H9 (cell line): ENCODE measurements at regions not wholly inside any gene's neighbourhood (a gene's known extent, or its start where the extent isn't known, plus 50 kb on each side); places are given as distances from the start of the nearest gene placed in this dataset.

ENCODE experiments used
- DNase-seq: peaks from one replicate; pipeline ENCODE4 v3.0.0-alpha.2; 2017
- H2AFZ ChIP-seq: one replicate; pipeline ENCODE4 v1.6.1; 2013; ENCODE audit warnings: mild to moderate bottlenecking, low read length, control low read depth, moderate library complexity
- H2AK5ac ChIP-seq: 2 replicates; pipeline ENCODE4 v1.6.1; 2013; ENCODE audit warnings: low read length, control low read depth, mixed read lengths; ENCODE audit not compliant: insufficient read length
- H2BK120ac ChIP-seq: one replicate; pipeline ENCODE4 v1.6.1; 2013; ENCODE audit warnings: low read depth, mild to moderate bottlenecking, low read length, control low read depth, inconsistent platforms; ENCODE audit not compliant: poor library complexity, severe bottlenecking
- H2BK12ac ChIP-seq: 2 replicates; pipeline ENCODE4 v1.6.1; 2013; ENCODE audit warnings: low read length, control low read depth, mixed read lengths, low read depth; ENCODE audit not compliant: insufficient read length
- H2BK15ac ChIP-seq: 2 replicates; pipeline ENCODE4 v1.6.1; 2013; ENCODE audit warnings: low read depth, low read length, control low read depth
- H2BK20ac ChIP-seq: one replicate; pipeline ENCODE4 v1.6.1; 2013; ENCODE audit warnings: low read depth, mild to moderate bottlenecking, low read length, control low read depth, inconsistent platforms; ENCODE audit not compliant: poor library complexity, severe bottlenecking
- H2BK5ac ChIP-seq: 2 replicates; pipeline ENCODE4 v1.6.1; 2013; ENCODE audit warnings: low read length, control low read depth, mixed read lengths; ENCODE audit not compliant: insufficient read length
- H3K14ac ChIP-seq: 2 replicates; pipeline ENCODE4 v1.6.1; 2013; ENCODE audit warnings: low read length, control low read depth; ENCODE audit not compliant: insufficient read depth
- H3K18ac ChIP-seq: 2 replicates; pipeline ENCODE4 v1.6.1; 2013; ENCODE audit warnings: low read depth, mild to moderate bottlenecking, mixed read lengths, low read length, control low read depth; ENCODE audit not compliant: insufficient read length
- H3K23ac ChIP-seq: 2 replicates; pipeline ENCODE4 v1.6.1; 2013; ENCODE audit warnings: low read length, control low read depth, mixed read lengths, low read depth; ENCODE audit not compliant: insufficient read length
- H3K23me2 ChIP-seq: 2 replicates; pipeline ENCODE4 v1.6.1; 2013; ENCODE audit warnings: low read depth, mild to moderate bottlenecking, mixed read lengths, low read length, control low read depth; ENCODE audit not compliant: insufficient read length, poor library complexity, severe bottlenecking
- H3K27ac ChIP-seq: 2 replicates; pipeline ENCODE4 v1.5.1; 2013; ENCODE audit warnings: low read length, control low read depth, mixed read lengths, low read depth; ENCODE audit not compliant: insufficient read length
- H3K27me3 ChIP-seq: 2 replicates; pipeline ENCODE4 v1.6.1; 2013; ENCODE audit warnings: low read length, control low read depth, inconsistent platforms; ENCODE audit not compliant: insufficient read depth
- H3K4ac ChIP-seq: 2 replicates; pipeline ENCODE4 v1.6.1; 2013; ENCODE audit warnings: low read depth, mild to moderate bottlenecking, control low read depth, inconsistent platforms, low read length, moderate library complexity
- H3K4me1 ChIP-seq: 2 replicates; pipeline ENCODE4 v1.6.1; 2013; ENCODE audit warnings: low read length, control low read depth, inconsistent platforms; ENCODE audit not compliant: insufficient read depth
- H3K4me2 ChIP-seq: 2 replicates; pipeline ENCODE4 v1.6.1; 2013; ENCODE audit warnings: low read length, control low read depth, mixed read lengths; ENCODE audit not compliant: insufficient read length, insufficient read depth
- H3K56ac ChIP-seq: 2 replicates; pipeline ENCODE4 v1.6.1; 2013; ENCODE audit warnings: low read depth, mild to moderate bottlenecking, mixed read lengths, low read length, control low read depth; ENCODE audit not compliant: insufficient read length
- H3K79me1 ChIP-seq: 2 replicates; pipeline ENCODE4 v1.6.1; 2013; ENCODE audit warnings: low read depth, mild to moderate bottlenecking, moderate library complexity, low read length, control low read depth, inconsistent platforms; ENCODE audit not compliant: insufficient read depth, poor library complexity, severe bottlenecking
- H3K79me2 ChIP-seq: 2 replicates; pipeline ENCODE4 v1.6.1; 2013; ENCODE audit warnings: low read length, control low read depth, inconsistent platforms; ENCODE audit not compliant: insufficient read depth
- H3K9ac ChIP-seq: 2 replicates; pipeline ENCODE4 v1.6.1; 2013; ENCODE audit warnings: low read length, control low read depth, mixed read lengths; ENCODE audit not compliant: insufficient read length; ENCODE audit errors: extremely low read depth
- H3K9me3 ChIP-seq: one replicate; pipeline ENCODE4 v1.6.1; 2013; ENCODE audit warnings: low read depth, low read length, inconsistent platforms; ENCODE audit not compliant: control insufficient read depth
- H3T11ph ChIP-seq: one replicate; pipeline ENCODE4 v1.6.1; 2013; ENCODE audit warnings: mild to moderate bottlenecking, low read length, control low read depth, inconsistent platforms
- H4K20me1 ChIP-seq: one replicate; pipeline ENCODE4 v1.6.1; 2013; ENCODE audit not compliant: control insufficient read depth, insufficient read length, insufficient read depth
- H4K5ac ChIP-seq: 2 replicates; pipeline ENCODE4 v1.6.1; 2013; ENCODE audit warnings: low read depth, mild to moderate bottlenecking, mixed read lengths, low read length, control low read depth; ENCODE audit not compliant: insufficient read length
- H4K8ac ChIP-seq: replicated peaks from 2 replicates; pipeline ENCODE4 v1.6.1; 2013; ENCODE audit warnings: low read length, control low read depth, mixed read lengths, low read depth; ENCODE audit not compliant: insufficient read length
- H4K91ac ChIP-seq: 2 replicates; pipeline ENCODE4 v1.6.1; 2013; ENCODE audit warnings: low read depth, mild to moderate bottlenecking, moderate library complexity, mixed read lengths, low read length, control low read depth; ENCODE audit not compliant: insufficient read length
- H3K27ac Mint-ChIP-seq, 3 experiments: 2 replicates in 2 of 3; 3 replicates in 1 of 3; pipeline ENCODE4 v1.8.0; 2020 to 2021; ENCODE audit warnings: mixed read lengths in 3 of 3, mild to moderate bottlenecking in 1 of 3, moderate library complexity in 1 of 3
- H3K27me3 Mint-ChIP-seq: 2 replicates; pipeline ENCODE4 v1.8.0; 2021; ENCODE audit warnings: low read depth, mild to moderate bottlenecking, moderate library complexity, mixed read lengths
- H3K36me3 Mint-ChIP-seq, 3 experiments: 2 replicates in 2 of 3; 3 replicates in 1 of 3; pipeline ENCODE4 v1.8.0; 2020 to 2021; ENCODE audit warnings: low read depth in 3 of 3, mixed read lengths in 3 of 3; ENCODE audit not compliant: insufficient read depth in 1 of 3
- H3K4me1 Mint-ChIP-seq, 2 experiments: 2 replicates each; pipeline ENCODE4 v1.8.0; 2020; ENCODE audit warnings: mixed read lengths in 2 of 2
- H3K4me3 Mint-ChIP-seq, 2 experiments: 2 replicates in 1 of 2; 3 replicates in 1 of 2; pipeline ENCODE4 v1.8.0; 2020 to 2021; ENCODE audit warnings: mild to moderate bottlenecking in 2 of 2, mixed read lengths in 2 of 2, moderate library complexity in 1 of 2
- H3K9me3 Mint-ChIP-seq, 2 experiments: 2 replicates in 1 of 2; 3 replicates in 1 of 2; pipeline ENCODE4 v1.8.0; 2020; ENCODE audit warnings: mild to moderate bottlenecking in 2 of 2, mixed read lengths in 2 of 2, moderate library complexity in 1 of 2
- WGBS: extraction: QIAGEN DNeasy Blood & Tissue Kit; methylation state at CpG from one replicate; pipeline ENCODE4 v1.1.7; 2013; ENCODE audit warnings: missing lambda C conversion rate, low lambda C conversion rate, mixed read lengths; ENCODE audit not compliant: insufficient read length; ENCODE audit errors: extremely low coverage; 5-methylcytosine and 5-hydroxymethylcytosine counted together
- TF ChIP-seq, protein P1 (sequence below): fragments of 200-600 bp; sonication (generic); conservative IDR thresholded peaks from 3 replicates; pipeline ENCODE4 v1.8.0; 2021; ENCODE audit warnings: antibody characterized with exemption, mild to moderate bottlenecking

DNA sequence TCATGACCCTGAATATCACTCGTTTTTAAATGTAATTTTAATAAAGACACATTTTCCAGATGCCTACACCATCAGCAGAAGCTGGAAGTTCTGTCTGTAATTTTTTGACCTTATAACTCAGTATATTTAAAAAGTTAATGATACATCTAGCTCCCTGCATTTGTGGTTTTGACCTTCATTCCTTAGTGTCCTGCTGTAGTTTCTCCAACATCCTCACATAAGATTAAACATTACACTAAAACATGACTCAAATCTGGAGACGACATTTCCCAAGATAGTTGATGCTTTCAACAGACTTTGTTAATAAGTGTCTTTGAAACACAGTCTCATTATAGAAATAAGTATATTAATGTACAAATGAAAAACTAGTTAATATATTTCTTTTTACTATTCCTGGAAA lies 363.1 kb downstream of the POM121L12 start:
- no peak overlapping the region for H3K18ac ChIP-seq
- no peaks in the 10 kb centered on the region for H3K9me3 ChIP-seq
- H4K8ac ChIP-seq = no peak overlapping the region
- no peaks in the 10 kb centered on the region for H4K20me1 ChIP-seq
- H3K27me3 ChIP-seq = no peaks in the 10 kb centered on the region
- no peak overlapping the region for H3K4ac ChIP-seq
- H3K4me2 ChIP-seq = no peak overlapping the region
- no peaks in the 10 kb centered on the region for H3K79me1 ChIP-seq
- Mint-ChIP-seq H3K4me3 (no peak overlapping the region), H3K9me3 (peaks cover 0 to 2% of the 10 kb centered on the region in 2 experiments; a peak in 3 of 5 replicates), H3K36me3 (no peaks in the 10 kb centered on the region; a peak in 1 of 7 replicates), H3K27ac (no peak overlapping the region), H3K27me3 (no peaks in the 10 kb centered on the region), H3K4me1 (no peaks in the 10 kb centered on the region)
- H3K27ac ChIP-seq = no peak overlapping the region
- H3K14ac ChIP-seq = no peak overlapping the region
- WGBS = no CpG with 5 or more reads among the region's 2 CpGs
- no peak overlapping the region for H3K9ac ChIP-seq
- H4K91ac ChIP-seq = no peak overlapping the region
- H2BK5ac ChIP-seq = no peak overlapping the region
- H2BK20ac ChIP-seq = no peak overlapping the region
- H3K4me1 ChIP-seq = no peaks in the 10 kb centered on the region
- no peak for DNase-seq
- no peak overlapping the region for H2BK120ac ChIP-seq
- no peak overlapping the region for H2AK5ac ChIP-seq
- TF ChIP-seq, protein P1, sequence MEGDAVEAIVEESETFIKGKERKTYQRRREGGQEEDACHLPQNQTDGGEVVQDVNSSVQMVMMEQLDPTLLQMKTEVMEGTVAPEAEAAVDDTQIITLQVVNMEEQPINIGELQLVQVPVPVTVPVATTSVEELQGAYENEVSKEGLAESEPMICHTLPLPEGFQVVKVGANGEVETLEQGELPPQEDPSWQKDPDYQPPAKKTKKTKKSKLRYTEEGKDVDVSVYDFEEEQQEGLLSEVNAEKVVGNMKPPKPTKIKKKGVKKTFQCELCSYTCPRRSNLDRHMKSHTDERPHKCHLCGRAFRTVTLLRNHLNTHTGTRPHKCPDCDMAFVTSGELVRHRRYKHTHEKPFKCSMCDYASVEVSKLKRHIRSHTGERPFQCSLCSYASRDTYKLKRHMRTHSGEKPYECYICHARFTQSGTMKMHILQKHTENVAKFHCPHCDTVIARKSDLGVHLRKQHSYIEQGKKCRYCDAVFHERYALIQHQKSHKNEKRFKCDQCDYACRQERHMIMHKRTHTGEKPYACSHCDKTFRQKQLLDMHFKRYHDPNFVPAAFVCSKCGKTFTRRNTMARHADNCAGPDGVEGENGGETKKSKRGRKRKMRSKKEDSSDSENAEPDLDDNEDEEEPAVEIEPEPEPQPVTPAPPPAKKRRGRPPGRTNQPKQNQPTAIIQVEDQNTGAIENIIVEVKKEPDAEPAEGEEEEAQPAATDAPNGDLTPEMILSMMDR = no peak
- H4K5ac ChIP-seq = no peak overlapping the region
- no peak overlapping the region for H2AFZ ChIP-seq
- H3K56ac ChIP-seq = no peak overlapping the region
- H2BK15ac ChIP-seq = no peak overlapping the region
- no peak overlapping the region for H3K23ac ChIP-seq
- H2BK12ac ChIP-seq = no peak overlapping the region
- H3K79me2 ChIP-seq = no peaks in the 10 kb centered on the region
- H3T11ph ChIP-seq = no peak overlapping the region
- H3K23me2 ChIP-seq = no peaks in the 10 kb centered on the region
